Cardiac muscle cell (in vitro differentiated cells and primary cell): ENCODE measurements at regions not wholly inside any gene's neighbourhood (a gene's known extent, or its start where the extent isn't known, plus 50 kb on each side); places are given as distances from the start of the nearest gene placed in this dataset.

Experiments
- DNase-seq, 2 donors: peaks; one replicate each; pipeline versions ENCODE4 v3.0.0 to v3.0.0-alpha.2; 2010 to 2017; ENCODE audit warnings: low read depth in 1 of 2, low spot score in 1 of 2
- H3K27ac ChIP-seq: fragments of 200-600 bp; sonication (generic); 2 replicates; pipeline ENCODE4 v1.5.1; 2016
- H3K27me3 ChIP-seq: fragments of 200-600 bp; sonication (generic); 2 replicates; pipeline ENCODE4 v1.6.0; 2016; ENCODE audit warnings: control low read depth
- H3K36me3 ChIP-seq: fragments of 200-600 bp; sonication (generic); 2 replicates; pipeline ENCODE4 v1.5.1; 2016; ENCODE audit warnings: control low read depth
- H3K4me1 ChIP-seq: fragments of 200-600 bp; sonication (generic); 2 replicates; pipeline ENCODE4 v1.8.1; 2017; ENCODE audit warnings: low read depth, mild to moderate bottlenecking, mixed run types
- H3K4me3 ChIP-seq: fragments of 200-600 bp; sonication (generic); 2 replicates; pipeline ENCODE4 v1.5.1; 2016; ENCODE audit warnings: mild to moderate bottlenecking
- H3K9me3 ChIP-seq: fragments of 200-600 bp; sonication (generic); 2 replicates; pipeline ENCODE4 v1.5.1; 2017; ENCODE audit warnings: low read depth, mild to moderate bottlenecking, control low read depth
- TF ChIP-seq, protein P1 (sequence below): IDR thresholded peaks from 2 replicates; pipeline ENCODE4 v1.5.1; 2012; ENCODE audit warnings: low read depth, mild to moderate bottlenecking, low read length

DNA sequence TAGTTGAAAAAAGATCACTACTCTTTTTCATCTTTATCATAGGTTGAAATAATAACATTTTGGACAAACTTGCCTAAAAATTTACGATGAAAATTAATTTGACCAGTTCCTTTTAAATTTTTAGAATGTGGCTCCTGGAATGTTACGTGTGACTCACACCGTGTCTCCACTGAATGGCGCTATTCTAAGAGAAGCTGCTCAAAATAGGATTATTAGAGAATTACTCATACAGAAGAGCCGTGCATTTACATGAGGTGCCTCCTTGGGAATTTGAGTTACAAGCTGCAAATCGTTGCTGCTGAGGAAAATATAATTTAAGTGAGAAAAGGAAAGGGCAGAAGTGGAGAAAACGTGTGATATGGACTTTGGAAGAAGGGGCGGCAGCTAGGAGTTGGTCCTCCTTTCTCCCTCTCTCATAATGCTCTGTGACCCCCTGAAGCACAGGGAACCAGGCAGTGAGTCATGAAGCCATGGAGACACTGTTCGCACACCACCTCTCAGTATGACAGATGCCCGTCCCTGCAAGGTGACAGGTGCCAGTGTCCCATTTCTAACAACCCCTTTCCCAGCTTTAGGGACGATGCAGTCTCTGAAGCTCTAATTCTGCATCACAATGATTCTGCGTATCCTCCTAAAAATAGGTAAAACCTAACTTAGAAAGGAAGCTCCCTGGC is 323.2 kb upstream of the COBL start:
- TF ChIP-seq, protein P1, sequence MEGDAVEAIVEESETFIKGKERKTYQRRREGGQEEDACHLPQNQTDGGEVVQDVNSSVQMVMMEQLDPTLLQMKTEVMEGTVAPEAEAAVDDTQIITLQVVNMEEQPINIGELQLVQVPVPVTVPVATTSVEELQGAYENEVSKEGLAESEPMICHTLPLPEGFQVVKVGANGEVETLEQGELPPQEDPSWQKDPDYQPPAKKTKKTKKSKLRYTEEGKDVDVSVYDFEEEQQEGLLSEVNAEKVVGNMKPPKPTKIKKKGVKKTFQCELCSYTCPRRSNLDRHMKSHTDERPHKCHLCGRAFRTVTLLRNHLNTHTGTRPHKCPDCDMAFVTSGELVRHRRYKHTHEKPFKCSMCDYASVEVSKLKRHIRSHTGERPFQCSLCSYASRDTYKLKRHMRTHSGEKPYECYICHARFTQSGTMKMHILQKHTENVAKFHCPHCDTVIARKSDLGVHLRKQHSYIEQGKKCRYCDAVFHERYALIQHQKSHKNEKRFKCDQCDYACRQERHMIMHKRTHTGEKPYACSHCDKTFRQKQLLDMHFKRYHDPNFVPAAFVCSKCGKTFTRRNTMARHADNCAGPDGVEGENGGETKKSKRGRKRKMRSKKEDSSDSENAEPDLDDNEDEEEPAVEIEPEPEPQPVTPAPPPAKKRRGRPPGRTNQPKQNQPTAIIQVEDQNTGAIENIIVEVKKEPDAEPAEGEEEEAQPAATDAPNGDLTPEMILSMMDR = no peak
- Histone ChIP-seq H3K4me3 (no peak overlapping the region), H3K27ac (no peak overlapping the region), H3K36me3 (no peaks in the 10 kb centered on the region), H3K9me3 (no peaks in the 10 kb centered on the region), H3K4me1 (no peaks in the 10 kb centered on the region), H3K27me3 (no peaks in the 10 kb centered on the region)
- DNase-seq = no peak

- no peaks in the 10 kb centered on the region for H3K36me3 ChIP-seq
- no peaks in the 10 kb centered on the region for H3K27me3 ChIP-seq
- H3K9me3 ChIP-seq = no peaks in the 10 kb centered on the region
- TF ChIP-seq, protein P1 = no peak
- DNase-seq = no peak
- no peak overlapping the region for H3K27ac ChIP-seq
- H3K4me1 ChIP-seq = no peaks in the 10 kb centered on the region
- H3K4me3 ChIP-seq = no peak overlapping the region
These were observed 319.9 kb upstream of the COBL start for GRCh38 chr7:51636503-51636902.

GRCh38 chr7:51635775-51636174 is 319.2 kb upstream of the COBL start:
- Histone ChIP-seq H3K4me1 (no peaks in the 10 kb centered on the region), H3K9me3 (no peaks in the 10 kb centered on the region), H3K36me3 (no peaks in the 10 kb centered on the region), H3K27me3 (no peaks in the 10 kb centered on the region), H3K27ac (no peak overlapping the region), H3K4me3 (no peak overlapping the region)
- TF ChIP-seq, protein P1 = no peak
- no peak for DNase-seq

DNA sequence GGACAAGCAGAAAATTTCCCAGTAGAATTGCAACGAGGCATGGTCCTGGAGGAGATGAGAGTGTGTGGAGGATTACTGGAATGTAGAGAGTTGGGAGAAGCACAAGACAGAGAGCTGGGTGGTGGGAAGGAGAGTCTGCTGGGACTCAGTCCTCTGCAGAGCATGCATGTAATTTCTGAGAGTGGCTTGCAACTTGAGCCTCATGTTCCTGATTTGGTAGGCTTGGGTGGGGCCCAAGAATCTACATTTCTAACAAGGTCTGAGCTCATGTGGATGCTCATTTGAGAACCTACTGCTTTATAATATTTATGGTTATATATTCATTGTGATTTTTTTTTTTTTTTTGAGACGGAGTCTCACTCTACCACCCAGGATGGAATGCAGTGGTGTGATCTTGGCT is 317.9 kb upstream of the COBL start:
- no peak overlapping the region for H3K4me3 ChIP-seq
- TF ChIP-seq, protein P1 = no peak
- H3K27me3 ChIP-seq = no peaks in the 10 kb centered on the region
- DNase-seq = no peak
- H3K36me3 ChIP-seq = no peaks in the 10 kb centered on the region
- no peaks in the 10 kb centered on the region for H3K9me3 ChIP-seq
- H3K4me1 ChIP-seq = no peaks in the 10 kb centered on the region
- no peak overlapping the region for H3K27ac ChIP-seq

DNA sequence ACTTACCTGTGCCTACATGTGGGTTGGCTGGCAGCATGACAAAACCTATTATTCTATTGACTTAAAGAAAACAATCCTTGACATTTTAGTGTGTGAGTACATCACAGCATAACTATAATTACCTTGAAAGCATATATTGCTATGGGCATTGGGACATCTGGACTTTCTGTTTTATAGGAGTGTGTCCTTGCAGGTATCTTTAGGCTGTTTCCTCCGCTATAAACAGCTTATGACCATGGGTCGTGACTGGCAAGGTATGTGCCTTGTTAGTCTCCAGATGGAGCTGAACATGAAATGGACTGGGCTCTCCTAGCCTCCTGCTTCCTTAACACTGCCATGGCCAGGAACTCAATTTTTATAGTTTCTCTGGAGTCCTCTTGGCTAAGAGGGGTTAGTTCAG is 317.4 kb upstream of the COBL start:
- H3K4me1 ChIP-seq = no peaks in the 10 kb centered on the region
- TF ChIP-seq, protein P1 = no peak
- H3K27ac ChIP-seq = no peak overlapping the region
- H3K36me3 ChIP-seq = no peaks in the 10 kb centered on the region
- H3K9me3 ChIP-seq = no peaks in the 10 kb centered on the region
- no peak for DNase-seq
- no peaks in the 10 kb centered on the region for H3K27me3 ChIP-seq
- H3K4me3 ChIP-seq = no peak overlapping the region
